HepG2 (cell line): ENCODE measurements at regions not wholly inside any gene's neighbourhood (a gene's known extent, or its start where the extent isn't known, plus 50 kb on each side); places are given as distances from the start of the nearest gene placed in this dataset.

Experiments
- ATF2 ChIP-seq: sonication (generic); formaldehyde crosslinking; IDR thresholded peaks from 2 replicates; pipeline ENCODE4 v1.4.0; 2020; ENCODE audit warnings: missing genetic modification reagents
- ATM ChIP-seq: fragments of 450-650 bp; IDR thresholded peaks from 2 replicates; pipeline ENCODE4 v1.7.1; 2017; ENCODE audit warnings: mild to moderate bottlenecking, borderline replicate concordance
- ELF4 ChIP-seq: sonication (generic); formaldehyde crosslinking; IDR thresholded peaks from 2 replicates; pipeline ENCODE4 v1.5.0; 2020; ENCODE audit warnings: missing genetic modification reagents, mild to moderate bottlenecking, moderate library complexity, borderline replicate concordance
- FOXA1 ChIP-seq, 2 experiments: fragments of 450-650 bp in 1 of 2; sonication (generic) in 1 of 2; formaldehyde crosslinking in 1 of 2; IDR thresholded peaks; 2 replicates each; pipeline versions ENCODE4 v1.4.0 to v1.6.1; 2016 to 2020; ENCODE audit warnings: missing genetic modification reagents in 1 of 2
- NCOA2 ChIP-seq: sonication (generic); formaldehyde crosslinking; IDR thresholded peaks from 2 replicates; pipeline ENCODE4 v1.8.0; 2022; ENCODE audit warnings: inconsistent platforms
- NFAT5 ChIP-seq: sonication (generic); formaldehyde crosslinking; IDR thresholded peaks from 2 replicates; pipeline ENCODE4 v1.4.0; 2020; ENCODE audit warnings: missing genetic modification reagents
- PPARG ChIP-seq: conservative IDR thresholded peaks from 2 replicates; pipeline ENCODE4 v1.6.1; 2016; ENCODE audit warnings: missing biosample characterization, missing genetic modification reagents
- REPIN1 ChIP-seq: sonication (generic); formaldehyde crosslinking; IDR thresholded peaks from 2 replicates; pipeline ENCODE4 v1.8.0; 2022; ENCODE audit warnings: missing genetic modification reagents, low read depth, mild to moderate bottlenecking, borderline replicate concordance
- RFX5 ChIP-seq: IDR thresholded peaks from 2 replicates; pipeline ENCODE4 v1.6.1; 2011; ENCODE audit warnings: low read depth, low read length, improper control_type of control experiment
- SALL1 ChIP-seq: sonication (generic); formaldehyde crosslinking; IDR thresholded peaks from 2 replicates; pipeline ENCODE4 v1.8.0; 2022; ENCODE audit warnings: mild to moderate bottlenecking, missing genetic modification reagents
- TBX3 ChIP-seq: fragments of 450-650 bp; IDR thresholded peaks from 2 replicates; pipeline ENCODE4 v1.6.1; 2017; ENCODE audit warnings: antibody characterized with exemption, mild to moderate bottlenecking, inconsistent platforms, borderline replicate concordance
- ZKSCAN8 ChIP-seq: IDR thresholded peaks from 2 replicates; pipeline ENCODE4 v1.6.1; 2016; ENCODE audit warnings: borderline replicate concordance, missing genetic modification reagents, missing compliant biosample characterization
- ZNF143 ChIP-seq: sonication (generic); formaldehyde crosslinking; IDR thresholded peaks from 2 replicates; pipeline ENCODE4 v1.4.0; 2020; ENCODE audit warnings: missing genetic modification reagents
- ZNF441 ChIP-seq: sonication (generic); formaldehyde crosslinking; IDR thresholded peaks from 2 replicates; pipeline ENCODE4 v1.7.0; 2021; ENCODE audit warnings: missing genetic modification reagents, borderline replicate concordance
- ZNF609 ChIP-seq: sonication (generic); formaldehyde crosslinking; IDR thresholded peaks from 2 replicates; pipeline ENCODE4 v1.4.0; 2020; ENCODE audit warnings: mild to moderate bottlenecking, missing genetic modification reagents, borderline replicate concordance
- ZNF83 ChIP-seq: sonication (generic); formaldehyde crosslinking; IDR thresholded peaks from 2 replicates; pipeline ENCODE4 v1.4.0; 2020; ENCODE audit warnings: missing genetic modification reagents, mild to moderate bottlenecking, borderline replicate concordance

- no peak for TF ChIP-seq FOXA1 (IDR thresholded peaks at IDR 0.05)
- TF ChIP-seq FOXA1 (CRISPR knock-in tag; IDR thresholded peaks at IDR 0.05) = 0 out of 2 replicates have a peak, but pooled peaks have one; percentile 4
- TF ChIP-seq ELF4 = peak; percentile 90
- TF ChIP-seq ZKSCAN8 (CRISPR knock-in tag) = no peak; the same call in 1 of the 2 replicates
- TF ChIP-seq SALL1 = peak; percentile 97
- peak; percentile 72; the same call in 1 of the 2 replicates for TF ChIP-seq ZNF83 (CRISPR knock-in tag)
- no peak for TF ChIP-seq TBX3
- TF ChIP-seq NFAT5 (CRISPR knock-in tag) = peak; percentile 95
- TF ChIP-seq ZNF143 (CRISPR knock-in tag) = peak; percentile 73
- peak; percentile 83 for TF ChIP-seq ZNF609 (CRISPR knock-in tag)
- TF ChIP-seq NCOA2 (CRISPR knock-in tag) = peak; percentile 19
- TF ChIP-seq PPARG = 0 out of 2 replicates have a peak, but pooled peaks have one; percentile 11
- TF ChIP-seq RFX5 = 0 out of 2 replicates have a peak, but pooled peaks have one; percentile 22
- TF ChIP-seq ATM = no peak
- peak; percentile 85 for TF ChIP-seq ATF2 (CRISPR knock-in tag)
- TF ChIP-seq ZNF441 (CRISPR knock-in tag) = peak; percentile 86
- peak; percentile 98 for TF ChIP-seq REPIN1 (CRISPR knock-in tag)
Measured at GRCh38 chr6:4018171-4018923, 60.6 kb downstream of the FAM217A start (continued).
